ENCODE measurements at regions not wholly inside any gene's neighbourhood (a gene's known extent, or its start where the extent isn't known, plus 50 kb on each side); places are given as distances from the start of the nearest gene placed in this dataset.

- no peaks in the 10 kb centered on the region for H4K20me1 ChIP-seq (ENCODE audit: insufficient read depth)
- TF ChIP-seq CTCF (conservative IDR thresholded peaks at IDR 0.05): no peak
- TF ChIP-seq EZH2 (IDR thresholded peaks at IDR 0.05; ENCODE audit: low read depth): no peak
- no peaks in the 10 kb centered on the region for H3K9me3 ChIP-seq (ENCODE audit: insufficient read depth, low read depth)
- DNase-seq: no peak
- BruUV-seq (replicated peaks): no TSS peak
- intact Hi-C loops (cut with micrococcal nuclease; ENCODE audit: unreplicated experiment): no loop called here
- no peak overlapping the region for H2AFZ ChIP-seq
- H3K27me3 ChIP-seq (ENCODE audit: insufficient read depth, low read depth): no peaks in the 10 kb centered on the region
- H3K4me1 ChIP-seq (replicated peaks; ENCODE audit: insufficient read depth): no peaks in the 10 kb centered on the region
- no peaks in the 10 kb centered on the region for H3K9me2 ChIP-seq (ENCODE audit: insufficient read depth)
- POLR2A ChIA-PET (ENCODE audit: unreplicated experiment): interaction anchor here (0.9 kb wide), 1 partner anchor 97 kb away, joined by 3 read pairs; no protein-coding TSS in a partner anchor
- H3K79me2 ChIP-seq (ENCODE audit: low read depth): no peaks in the 10 kb centered on the region
- H3K4me3 ChIP-seq: no peak overlapping the region
- no peaks in the 10 kb centered on the region for H3K36me3 ChIP-seq (ENCODE audit: low read depth)
- no peak overlapping the region for H3K4me2 ChIP-seq
- CTCF ChIA-PET: no interaction called here
- no peak overlapping the region for H3K27ac ChIP-seq
- H3F3A ChIP-seq (ENCODE audit: insufficient read depth, low read depth): no peaks in the 10 kb centered on the region
These were observed 287.5 kb upstream of the CRIM1 start for GRCh38 chr2:36068086-36068485.

- H3K4me3 ChIP-seq: no peak overlapping the region
- no peaks in the 10 kb centered on the region for H3K79me2 ChIP-seq (ENCODE audit: low read depth)
- DNase-seq: no peak
- no peaks in the 10 kb centered on the region; the same call in 1 of the 2 replicates for H3K9me3 ChIP-seq (ENCODE audit: insufficient read depth, low read depth)
- ChIA-PET CTCF (no interaction called here), POLR2A (ENCODE audit: unreplicated experiment) (no interaction called here)
- H3K27ac ChIP-seq: no peak overlapping the region
- no TSS peak for BruUV-seq (replicated peaks)
- intact Hi-C loops (cut with micrococcal nuclease; ENCODE audit: unreplicated experiment): no loop called here
- TF ChIP-seq CTCF (conservative IDR thresholded peaks at IDR 0.05) (no peak), EZH2 (IDR thresholded peaks at IDR 0.05; ENCODE audit: low read depth) (no peak)
- H3K9me2 ChIP-seq (ENCODE audit: insufficient read depth): no peaks in the 10 kb centered on the region
- H4K20me1 ChIP-seq (ENCODE audit: insufficient read depth): no peaks in the 10 kb centered on the region
- H3K36me3 ChIP-seq (ENCODE audit: low read depth): no peaks in the 10 kb centered on the region
- no peak overlapping the region for H3K4me2 ChIP-seq
- H3F3A ChIP-seq (ENCODE audit: insufficient read depth, low read depth): no peaks in the 10 kb centered on the region
- no peak overlapping the region; the same call in 1 of the 2 replicates for H2AFZ ChIP-seq
- no peaks in the 10 kb centered on the region for H3K4me1 ChIP-seq (replicated peaks; ENCODE audit: insufficient read depth)
- H3K27me3 ChIP-seq (ENCODE audit: insufficient read depth, low read depth): no peaks in the 10 kb centered on the region
These were observed 295.4 kb upstream of the CRIM1 start for GRCh38 chr2:36060133-36060532.

- no TSS peak for BruUV-seq (replicated peaks)
- intact Hi-C loops (cut with micrococcal nuclease; ENCODE audit: unreplicated experiment): no loop called here
- CTCF ChIA-PET: no interaction called here
These were observed 295.9 kb upstream of the CRIM1 start for GRCh38 chr2:36059691-36060090.

More at GRCh38 chr2:36059691-36060090, 295.9 kb upstream of the CRIM1 start:
- Histone ChIP-seq H3K79me2 (ENCODE audit: low read depth) (no peaks in the 10 kb centered on the region), H3K9me3 (ENCODE audit: insufficient read depth, low read depth) (no peaks in the 10 kb centered on the region; the same call in 1 of the 2 replicates), H3F3A (ENCODE audit: insufficient read depth, low read depth) (no peaks in the 10 kb centered on the region), H3K36me3 (ENCODE audit: low read depth) (no peaks in the 10 kb centered on the region), H4K20me1 (ENCODE audit: insufficient read depth) (no peaks in the 10 kb centered on the region), H3K4me1 (replicated peaks; ENCODE audit: insufficient read depth) (no peaks in the 10 kb centered on the region), H3K9me2 (ENCODE audit: insufficient read depth) (no peaks in the 10 kb centered on the region), H3K4me3 (no peak overlapping the region), H2AFZ (peak overlapping the region; percentile 19; the same call in 1 of the 2 replicates), H3K4me2 (no peak overlapping the region), H3K27me3 (ENCODE audit: insufficient read depth, low read depth) (no peaks in the 10 kb centered on the region), H3K27ac (no peak overlapping the region)
- no peak for DNase-seq
- POLR2A ChIA-PET (ENCODE audit: unreplicated experiment): no interaction called here
- TF ChIP-seq EZH2 (IDR thresholded peaks at IDR 0.05; ENCODE audit: low read depth): no peak
- TF ChIP-seq CTCF (conservative IDR thresholded peaks at IDR 0.05): no peak

Measured in PC-9 (cell line).